ENCODE measurements at regions not wholly inside any gene's neighbourhood (a gene's known extent, or its start where the extent isn't known, plus 50 kb on each side); places are given as distances from the start of the nearest gene placed in this dataset.
"Not testable (repeated sequence)": the region's sequence is repeated elsewhere in the genome, so short reads cannot be mapped to it uniquely, and the experiment has no call there.

- DNase-seq (ENCODE audit: low read depth, low spot score) = no peak
Measured at GRCh38 chr7:138359870-138360559, 100.0 kb upstream of the TRIM24 start.

GRCh38 chr7:138363721-138364120, 96.3 kb upstream of the TRIM24 start:
- H3K27ac ChIP-seq = no peak overlapping the region
- DNase-seq (ENCODE audit: low read depth, low spot score) = no peak

More at GRCh38 chr7:138359870-138360559, 100.0 kb upstream of the TRIM24 start:
- H3K27ac ChIP-seq = no peak overlapping the region

GRCh38 chr7:138366137-138366536, 93.9 kb upstream of the TRIM24 start:
- not testable (repeated sequence) for DNase-seq (ENCODE audit: low read depth, low spot score); H3K27ac ChIP-seq

- not testable (repeated sequence) for H3K27ac ChIP-seq; DNase-seq (ENCODE audit: low read depth, low spot score)
Measured at GRCh38 chr7:138366676-138367075, 93.4 kb upstream of the TRIM24 start.

GRCh38 chr7:138369797-138370196, 90.3 kb upstream of the TRIM24 start:
- H3K27ac ChIP-seq = no peak overlapping the region
- DNase-seq (ENCODE audit: low read depth, low spot score) = no peak

- H3K27ac ChIP-seq = no peak overlapping the region
- no peak for DNase-seq (ENCODE audit: low read depth, low spot score)
Measured at GRCh38 chr7:138370956-138371355, 89.1 kb upstream of the TRIM24 start.

- H3K27ac ChIP-seq = no peak overlapping the region
- no peak for DNase-seq (ENCODE audit: low read depth, low spot score)
Measured at GRCh38 chr7:138374119-138374693, 85.9 kb upstream of the TRIM24 start.

GRCh38 chr7:138377306-138377705, 82.8 kb upstream of the TRIM24 start:
- no peak overlapping the region for H3K27ac ChIP-seq
- DNase-seq (ENCODE audit: low read depth, low spot score) = no peak

- no peak for DNase-seq (ENCODE audit: low read depth, low spot score)
- no peak overlapping the region for H3K27ac ChIP-seq
Measured at GRCh38 chr7:138378741-138379559, 81.1 kb upstream of the TRIM24 start.

- DNase-seq (ENCODE audit: low read depth, low spot score) = no peak
- no peak overlapping the region for H3K27ac ChIP-seq
Measured at GRCh38 chr7:138382862-138383565, 77.0 kb upstream of the TRIM24 start.

GRCh38 chr7:138386821-138387220, 73.2 kb upstream of the TRIM24 start:
- no peak overlapping the region for H3K27ac ChIP-seq
- DNase-seq (ENCODE audit: low read depth, low spot score) = no peak

- no peak for DNase-seq (ENCODE audit: low read depth, low spot score)
- H3K27ac ChIP-seq = no peak overlapping the region
Measured at GRCh38 chr7:138387755-138388475, 72.1 kb upstream of the TRIM24 start.

- no peak for DNase-seq (ENCODE audit: low read depth, low spot score)
- H3K27ac ChIP-seq = no peak overlapping the region
Measured at GRCh38 chr7:138388673-138389491, 71.2 kb upstream of the TRIM24 start.

- no peak for DNase-seq (ENCODE audit: low read depth, low spot score)
- H3K27ac ChIP-seq = no peak overlapping the region
Measured at GRCh38 chr7:138395763-138396162, 64.3 kb upstream of the TRIM24 start.

GRCh38 chr7:138396251-138397070, 63.6 kb upstream of the TRIM24 start:
- H3K27ac ChIP-seq = no peak overlapping the region
- no peak for DNase-seq (ENCODE audit: low read depth, low spot score)

GRCh38 chr7:138397071-138397433, 63.0 kb upstream of the TRIM24 start:
- not testable (repeated sequence) for DNase-seq (ENCODE audit: low read depth, low spot score); H3K27ac ChIP-seq

GRCh38 chr7:138398857-138399256, 61.2 kb upstream of the TRIM24 start:
- DNase-seq (ENCODE audit: low read depth, low spot score) = no peak

GRCh38 chr7:138400400-138400886, 59.6 kb upstream of the TRIM24 start:
- no peak for DNase-seq (ENCODE audit: low read depth, low spot score)
- no peak overlapping the region for H3K27ac ChIP-seq

More at GRCh38 chr7:138398857-138399256, 61.2 kb upstream of the TRIM24 start:
- H3K27ac ChIP-seq = no peak overlapping the region

Measured in epithelial cell of prostate (primary cell).